Erythroblast (primary cell): ENCODE measurements at regions not wholly inside any gene's neighbourhood (a gene's known extent, or its start where the extent isn't known, plus 50 kb on each side); places are given as distances from the start of the nearest gene placed in this dataset.

Source experiments
- GATA1 ChIP-seq: IDR thresholded peaks from 2 replicates; pipeline ENCODE4 v1.6.1; 2011; ENCODE audit warnings: low read depth, mild to moderate bottlenecking, control low read depth, low read length, moderate library complexity
- POLR2A ChIP-seq: IDR thresholded peaks from 2 replicates; pipeline ENCODE4 v1.6.1; 2011; ENCODE audit warnings: mild to moderate bottlenecking, low read length

DNA sequence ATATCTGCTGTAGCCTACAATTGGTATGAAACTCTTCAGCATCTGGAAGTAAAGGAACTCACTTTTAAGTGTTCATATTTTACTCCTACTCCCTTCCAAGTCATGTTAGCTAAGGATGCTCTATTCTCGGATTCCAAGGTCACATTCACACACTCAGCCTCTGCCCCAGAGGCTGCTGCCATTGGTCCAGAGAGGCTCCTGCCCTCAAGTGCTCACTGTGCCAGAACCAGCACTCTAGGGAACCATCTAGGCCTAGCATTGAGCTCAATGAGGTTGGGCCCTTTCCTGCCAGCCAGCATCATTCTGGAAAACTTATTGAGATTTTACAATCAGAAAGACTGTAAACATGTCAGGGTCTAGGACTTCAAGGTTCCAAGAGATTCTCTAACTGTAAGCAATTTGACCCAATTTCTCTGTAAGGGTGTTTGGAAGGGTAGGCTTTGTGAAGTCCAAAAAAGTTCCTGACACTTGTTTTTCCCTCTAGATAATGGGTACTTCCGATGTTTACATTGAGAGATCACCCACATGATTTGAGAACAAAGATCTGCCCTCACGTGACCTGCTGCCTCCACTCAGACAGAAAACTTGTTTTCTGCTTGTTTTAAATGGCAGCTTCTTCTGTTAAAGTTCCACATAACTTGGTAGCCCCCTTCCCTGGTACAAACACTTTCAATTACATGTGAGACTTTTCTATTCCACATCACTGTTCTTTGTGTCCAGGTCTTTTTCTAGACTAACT lies 94.9 kb downstream of the MAB21L3 start:
- TF ChIP-seq POLR2A: no peak
- TF ChIP-seq GATA1: no peak
